ENCODE measurements at regions not wholly inside any gene's neighbourhood (a gene's known extent, or its start where the extent isn't known, plus 50 kb on each side); places are given as distances from the start of the nearest gene placed in this dataset.
"Not testable (repeated sequence)": the region's sequence is repeated elsewhere in the genome, so short reads cannot be mapped to it uniquely, and the experiment has no call there.

DNA sequence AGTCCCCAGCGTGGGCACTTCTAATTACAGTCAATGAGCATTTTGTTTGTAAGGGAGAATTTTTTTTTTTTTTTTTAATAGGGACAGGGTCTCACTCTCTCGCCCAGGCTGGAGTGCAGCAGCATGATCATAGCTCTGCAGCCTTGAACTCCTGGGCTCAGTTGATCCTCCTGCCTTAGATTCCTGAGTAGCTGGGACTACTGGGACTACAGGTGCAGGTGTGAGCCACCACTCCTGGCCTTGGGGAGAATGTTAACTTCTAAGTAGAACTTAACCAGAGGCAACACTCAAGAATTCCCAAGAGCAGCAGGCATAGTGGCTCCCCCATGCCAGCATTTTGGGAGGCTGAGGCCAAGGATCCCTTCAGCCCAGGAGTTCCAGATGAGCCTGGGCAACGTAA, 52.9 kb upstream of the ZNF217 start:
- H3K9me3 ChIP-seq (ENCODE audit: control insufficient read depth in 4 of 4, low read length in 3 of 4) = no peaks in the 10 kb centered on the region
- no peaks in the 10 kb centered on the region for H3K27me3 ChIP-seq (ENCODE audit: control insufficient read depth in 4 of 4, insufficient read depth in 4 of 4, low read length in 3 of 4)
- 96% methylated on average over 3 of the region's 3 CpGs for WGBS
- H3K36me3 ChIP-seq (ENCODE audit: control insufficient read depth in 4 of 4, insufficient read depth in 3 of 4, low read depth in 1 of 4, low read length in 3 of 4) = no peaks in the 10 kb centered on the region
- H3K4me1 ChIP-seq (ENCODE audit: control insufficient read depth in 4 of 4, insufficient read depth in 4 of 4, low read length in 3 of 4) = peaks cover 3 to 26% (median 7%) of the 10 kb centered on the region in 4 donors
- no peak for DNase-seq (ENCODE audit: low spot score)
- TF ChIP-seq JUND (IDR thresholded peaks at IDR 0.05) (no peak), RXRA (IDR thresholded peaks at IDR 0.05) (no peak), EGR1 (IDR thresholded peaks at IDR 0.05; ENCODE audit: low read depth in 2 of 2) (no peak)
- TF ChIP-seq, protein P1, sequence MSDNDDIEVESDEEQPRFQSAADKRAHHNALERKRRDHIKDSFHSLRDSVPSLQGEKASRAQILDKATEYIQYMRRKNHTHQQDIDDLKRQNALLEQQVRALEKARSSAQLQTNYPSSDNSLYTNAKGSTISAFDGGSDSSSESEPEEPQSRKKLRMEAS (IDR thresholded peaks at IDR 0.05) = no peak
- TF ChIP-seq, protein P2, sequence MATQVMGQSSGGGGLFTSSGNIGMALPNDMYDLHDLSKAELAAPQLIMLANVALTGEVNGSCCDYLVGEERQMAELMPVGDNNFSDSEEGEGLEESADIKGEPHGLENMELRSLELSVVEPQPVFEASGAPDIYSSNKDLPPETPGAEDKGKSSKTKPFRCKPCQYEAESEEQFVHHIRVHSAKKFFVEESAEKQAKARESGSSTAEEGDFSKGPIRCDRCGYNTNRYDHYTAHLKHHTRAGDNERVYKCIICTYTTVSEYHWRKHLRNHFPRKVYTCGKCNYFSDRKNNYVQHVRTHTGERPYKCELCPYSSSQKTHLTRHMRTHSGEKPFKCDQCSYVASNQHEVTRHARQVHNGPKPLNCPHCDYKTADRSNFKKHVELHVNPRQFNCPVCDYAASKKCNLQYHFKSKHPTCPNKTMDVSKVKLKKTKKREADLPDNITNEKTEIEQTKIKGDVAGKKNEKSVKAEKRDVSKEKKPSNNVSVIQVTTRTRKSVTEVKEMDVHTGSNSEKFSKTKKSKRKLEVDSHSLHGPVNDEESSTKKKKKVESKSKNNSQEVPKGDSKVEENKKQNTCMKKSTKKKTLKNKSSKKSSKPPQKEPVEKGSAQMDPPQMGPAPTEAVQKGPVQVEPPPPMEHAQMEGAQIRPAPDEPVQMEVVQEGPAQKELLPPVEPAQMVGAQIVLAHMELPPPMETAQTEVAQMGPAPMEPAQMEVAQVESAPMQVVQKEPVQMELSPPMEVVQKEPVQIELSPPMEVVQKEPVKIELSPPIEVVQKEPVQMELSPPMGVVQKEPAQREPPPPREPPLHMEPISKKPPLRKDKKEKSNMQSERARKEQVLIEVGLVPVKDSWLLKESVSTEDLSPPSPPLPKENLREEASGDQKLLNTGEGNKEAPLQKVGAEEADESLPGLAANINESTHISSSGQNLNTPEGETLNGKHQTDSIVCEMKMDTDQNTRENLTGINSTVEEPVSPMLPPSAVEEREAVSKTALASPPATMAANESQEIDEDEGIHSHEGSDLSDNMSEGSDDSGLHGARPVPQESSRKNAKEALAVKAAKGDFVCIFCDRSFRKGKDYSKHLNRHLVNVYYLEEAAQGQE (IDR thresholded peaks at IDR 0.05) = no peak
- H3K4me3 ChIP-seq (ENCODE audit: low read depth in 1 of 3, low read length in 3 of 3) = no peak overlapping the region
- H3K27ac ChIP-seq (ENCODE audit: low read depth in 1 of 2, low read length in 2 of 2) = no peak overlapping the region
- no peak overlapping the region for H3K9ac ChIP-seq (ENCODE audit: low read depth in 1 of 2, low read length in 2 of 2)

DNA sequence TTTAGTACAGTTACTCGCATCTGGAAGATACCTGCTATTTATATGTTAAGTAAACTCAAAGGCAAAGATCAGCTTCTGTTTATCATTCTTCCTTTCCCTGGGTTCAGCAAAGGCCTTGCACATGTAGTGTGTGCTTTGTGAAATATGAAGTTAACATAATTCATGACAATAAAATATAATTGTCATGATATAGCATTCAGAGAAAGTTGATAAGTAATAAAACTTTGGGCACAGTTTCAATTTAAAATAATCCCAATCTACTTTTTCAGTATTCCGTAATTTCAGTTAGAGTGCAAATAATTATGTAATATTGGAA, 51.9 kb upstream of the ZNF217 start:
- 53% methylated on average over 2 of the region's 2 CpGs for WGBS
- H3K9ac ChIP-seq (ENCODE audit: low read depth in 1 of 2, low read length in 2 of 2) = no peak overlapping the region
- H3K27me3 ChIP-seq (ENCODE audit: control insufficient read depth in 4 of 4, insufficient read depth in 4 of 4, low read length in 3 of 4) = no peaks in the 10 kb centered on the region
- TF ChIP-seq EGR1 (IDR thresholded peaks at IDR 0.05; ENCODE audit: low read depth in 2 of 2) (no peak), YY1 (IDR thresholded peaks at IDR 0.05) (no peak), FOXA2 (IDR thresholded peaks at IDR 0.05) (no peak), RXRA (IDR thresholded peaks at IDR 0.05) (no peak), NR2F2 (IDR thresholded peaks at IDR 0.05) (no peak), RAD21 (IDR thresholded peaks at IDR 0.05) (no peak), TAF1 (conservative IDR thresholded peaks at IDR 0.05) (no peak), GABPA (IDR thresholded peaks at IDR 0.05 in 1 of 2, conservative IDR thresholded peaks at IDR 0.05 in 1 of 2) (no peak), FOXA1 (IDR thresholded peaks at IDR 0.05) (no peak), HNF4A (conservative IDR thresholded peaks at IDR 0.05) (no peak), SP1 (IDR thresholded peaks at IDR 0.05) (no peak), JUND (IDR thresholded peaks at IDR 0.05) (no peak), HNF4G (IDR thresholded peaks at IDR 0.05) (no peak)
- TF ChIP-seq, protein P3, sequence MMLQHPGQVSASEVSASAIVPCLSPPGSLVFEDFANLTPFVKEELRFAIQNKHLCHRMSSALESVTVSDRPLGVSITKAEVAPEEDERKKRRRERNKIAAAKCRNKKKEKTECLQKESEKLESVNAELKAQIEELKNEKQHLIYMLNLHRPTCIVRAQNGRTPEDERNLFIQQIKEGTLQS (IDR thresholded peaks at IDR 0.05) = no peak
- TF ChIP-seq, protein P1 (IDR thresholded peaks at IDR 0.05) = no peak
- TF ChIP-seq, protein P4, sequence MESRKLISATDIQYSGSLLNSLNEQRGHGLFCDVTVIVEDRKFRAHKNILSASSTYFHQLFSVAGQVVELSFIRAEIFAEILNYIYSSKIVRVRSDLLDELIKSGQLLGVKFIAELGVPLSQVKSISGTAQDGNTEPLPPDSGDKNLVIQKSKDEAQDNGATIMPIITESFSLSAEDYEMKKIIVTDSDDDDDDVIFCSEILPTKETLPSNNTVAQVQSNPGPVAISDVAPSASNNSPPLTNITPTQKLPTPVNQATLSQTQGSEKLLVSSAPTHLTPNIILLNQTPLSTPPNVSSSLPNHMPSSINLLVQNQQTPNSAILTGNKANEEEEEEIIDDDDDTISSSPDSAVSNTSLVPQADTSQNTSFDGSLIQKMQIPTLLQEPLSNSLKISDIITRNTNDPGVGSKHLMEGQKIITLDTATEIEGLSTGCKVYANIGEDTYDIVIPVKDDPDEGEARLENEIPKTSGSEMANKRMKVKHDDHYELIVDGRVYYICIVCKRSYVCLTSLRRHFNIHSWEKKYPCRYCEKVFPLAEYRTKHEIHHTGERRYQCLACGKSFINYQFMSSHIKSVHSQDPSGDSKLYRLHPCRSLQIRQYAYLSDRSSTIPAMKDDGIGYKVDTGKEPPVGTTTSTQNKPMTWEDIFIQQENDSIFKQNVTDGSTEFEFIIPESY (IDR thresholded peaks at IDR 0.05) = no peak
- TF ChIP-seq, protein P5, sequence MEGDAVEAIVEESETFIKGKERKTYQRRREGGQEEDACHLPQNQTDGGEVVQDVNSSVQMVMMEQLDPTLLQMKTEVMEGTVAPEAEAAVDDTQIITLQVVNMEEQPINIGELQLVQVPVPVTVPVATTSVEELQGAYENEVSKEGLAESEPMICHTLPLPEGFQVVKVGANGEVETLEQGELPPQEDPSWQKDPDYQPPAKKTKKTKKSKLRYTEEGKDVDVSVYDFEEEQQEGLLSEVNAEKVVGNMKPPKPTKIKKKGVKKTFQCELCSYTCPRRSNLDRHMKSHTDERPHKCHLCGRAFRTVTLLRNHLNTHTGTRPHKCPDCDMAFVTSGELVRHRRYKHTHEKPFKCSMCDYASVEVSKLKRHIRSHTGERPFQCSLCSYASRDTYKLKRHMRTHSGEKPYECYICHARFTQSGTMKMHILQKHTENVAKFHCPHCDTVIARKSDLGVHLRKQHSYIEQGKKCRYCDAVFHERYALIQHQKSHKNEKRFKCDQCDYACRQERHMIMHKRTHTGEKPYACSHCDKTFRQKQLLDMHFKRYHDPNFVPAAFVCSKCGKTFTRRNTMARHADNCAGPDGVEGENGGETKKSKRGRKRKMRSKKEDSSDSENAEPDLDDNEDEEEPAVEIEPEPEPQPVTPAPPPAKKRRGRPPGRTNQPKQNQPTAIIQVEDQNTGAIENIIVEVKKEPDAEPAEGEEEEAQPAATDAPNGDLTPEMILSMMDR (IDR thresholded peaks at IDR 0.05; ENCODE audit: low read depth, low read length, missing input control) = no peak
- TF ChIP-seq, protein P2 (IDR thresholded peaks at IDR 0.05) = no peak
- H3K4me1 ChIP-seq (ENCODE audit: control insufficient read depth in 4 of 4, insufficient read depth in 4 of 4, low read length in 3 of 4) = peaks cover 3 to 26% (median 7%) of the 10 kb centered on the region in 4 donors
- no peaks in the 10 kb centered on the region for H3K36me3 ChIP-seq (ENCODE audit: control insufficient read depth in 4 of 4, insufficient read depth in 3 of 4, low read depth in 1 of 4, low read length in 3 of 4)
- no peak overlapping the region for H3K27ac ChIP-seq (ENCODE audit: low read depth in 1 of 2, low read length in 2 of 2)
- no peak for DNase-seq (ENCODE audit: low spot score)
- no peaks in the 10 kb centered on the region for H3K9me3 ChIP-seq (ENCODE audit: control insufficient read depth in 4 of 4, low read length in 3 of 4)
- no peak overlapping the region for H3K4me3 ChIP-seq (ENCODE audit: low read depth in 1 of 3, low read length in 3 of 3)

DNA sequence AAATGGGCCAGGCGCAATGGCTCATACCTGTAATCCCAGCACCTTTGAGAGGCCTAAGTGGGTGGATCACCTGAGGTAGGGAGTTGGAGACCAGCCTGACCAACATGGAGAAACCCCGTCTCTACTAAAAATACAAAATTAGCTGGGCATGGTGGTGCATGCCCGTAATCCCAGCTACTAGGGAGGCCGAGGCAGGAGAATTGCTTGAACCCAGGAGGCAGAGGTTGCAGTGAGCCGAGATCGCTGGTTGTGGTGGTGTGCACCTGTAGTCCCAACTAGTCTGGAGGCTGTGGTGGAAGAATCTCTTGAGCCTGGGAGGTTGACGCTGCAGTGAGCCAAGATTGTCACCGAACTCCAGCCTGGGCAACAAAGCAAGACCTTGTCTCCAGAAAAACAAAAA, 50.5 kb upstream of the ZNF217 start:
- peaks cover 3 to 26% (median 7%) of the 10 kb centered on the region in 4 donors for H3K4me1 ChIP-seq (ENCODE audit: control insufficient read depth in 4 of 4, insufficient read depth in 4 of 4, low read length in 3 of 4)
- not testable (repeated sequence) for DNase-seq (ENCODE audit: low spot score); H3K27me3 ChIP-seq (ENCODE audit: control insufficient read depth in 4 of 4, insufficient read depth in 4 of 4, low read length in 3 of 4); H3K9me3 ChIP-seq (ENCODE audit: control insufficient read depth in 4 of 4, low read length in 3 of 4); H3K36me3 ChIP-seq (ENCODE audit: control insufficient read depth in 4 of 4, insufficient read depth in 3 of 4, low read depth in 1 of 4, low read length in 3 of 4); H3K27ac ChIP-seq (ENCODE audit: low read depth in 1 of 2, low read length in 2 of 2); H3K9ac ChIP-seq (ENCODE audit: low read depth in 1 of 2, low read length in 2 of 2); H3K4me3 ChIP-seq (ENCODE audit: low read depth in 1 of 3, low read length in 3 of 3)
- 98% methylated on average over 8 of the region's 8 CpGs for WGBS

Measured in liver (tissue), 8 donors.